Hepatocyte (in vitro differentiated cells): ENCODE measurements at regions not wholly inside any gene's neighbourhood (a gene's known extent, or its start where the extent isn't known, plus 50 kb on each side); places are given as distances from the start of the nearest gene placed in this dataset.

ENCODE experiments used
- CTCF ChIP-seq: fragments of 200-600 bp; sonication (generic); IDR thresholded peaks from 2 replicates; pipeline ENCODE4 v1.5.1; 2016; ENCODE audit warnings: antibody characterized with exemption, mild to moderate bottlenecking; ENCODE audit not compliant: poor library complexity
- EZH2 ChIP-seq: fragments of 200-600 bp; sonication (generic); IDR thresholded peaks from 2 replicates; pipeline ENCODE4 v1.6.1; 2016; ENCODE audit warnings: antibody characterized with exemption, mild to moderate bottlenecking, borderline replicate concordance
- EZH2phosphoT487 ChIP-seq: fragments of 200-600 bp; sonication (generic); IDR thresholded peaks from one replicate; pipeline ENCODE4 v1.6.1; 2018; ENCODE audit warnings: antibody characterized with exemption, mild to moderate bottlenecking, low read depth, moderate library complexity; ENCODE audit not compliant: unreplicated experiment, severe bottlenecking

- TF ChIP-seq EZH2: no peak
- TF ChIP-seq CTCF: no peak
- no peak for TF ChIP-seq EZH2phosphoT487
Measured at GRCh38 chr3:161556533-161556932, 59.9 kb downstream of the OTOL1 start.
